Thyroid gland (tissue), 4 donors: ENCODE measurements at regions not wholly inside any gene's neighbourhood (a gene's known extent, or its start where the extent isn't known, plus 50 kb on each side); places are given as distances from the start of the nearest gene placed in this dataset.

ENCODE experiments used
- DNase-seq, 2 donors: peaks; one replicate each; pipeline ENCODE4 v3.0.0-alpha.2; 2019
- H3K27ac ChIP-seq, 3 donors: fragments of 200-600 bp; sonication (generic); 1 replicate in 2 of 3; 2 replicates in 1 of 3; pipeline ENCODE4 v1.5.1; 2016 to 2019; ENCODE audit warnings: mild to moderate bottlenecking in 1 of 3, moderate library complexity in 1 of 3
- H3K27me3 ChIP-seq: fragments of 200-600 bp; sonication (generic); one replicate; pipeline ENCODE4 v1.5.1; 2019
- H3K36me3 ChIP-seq, 2 donors: fragments of 200-600 bp; sonication (generic); one replicate each; pipeline ENCODE4 v1.5.1; 2016 to 2019
- H3K4me1 ChIP-seq, 2 donors: fragments of 200-600 bp; sonication (generic); one replicate each; pipeline ENCODE4 v1.5.1; 2017 to 2019
- H3K4me3 ChIP-seq, 3 donors: fragments of 200-600 bp; sonication (generic); replicated peaks in 1 of 3; 1 replicate in 2 of 3; 2 replicates in 1 of 3; pipeline ENCODE4 v1.5.1; 2016; ENCODE audit warnings: mild to moderate bottlenecking in 1 of 3
- H3K9me3 ChIP-seq: fragments of 200-600 bp; sonication (generic); one replicate; pipeline ENCODE4 v1.5.1; 2017
- CTCF ChIP-seq, 6 experiments: fragments of 200-600 bp in 3 of 6; fragments of 450-650 bp in 3 of 6; sonication (generic) in 3 of 6; IDR thresholded peaks; one replicate each; pipeline ENCODE4 v1.5.1; 2016 to 2019; ENCODE audit warnings: antibody characterized with exemption in 6 of 6, mild to moderate bottlenecking in 2 of 6, inconsistent platforms in 1 of 6, moderate library complexity in 1 of 6
- POLR2A ChIP-seq, 2 donors: fragments of 450-650 bp; IDR thresholded peaks; one replicate each; pipeline ENCODE4 v1.6.1; 2017; ENCODE audit warnings: antibody characterized with exemption in 2 of 2, mild to moderate bottlenecking in 2 of 2, moderate library complexity in 1 of 2
- WGBS, 2 donors: methylation state at CpG; one replicate each; pipeline ENCODE4 v1.1.5; 2017; 5-methylcytosine and 5-hydroxymethylcytosine counted together
- intact Hi-C: fragments of 100-400 bp; cut with DNase I; formaldehyde crosslinking; loops from one replicate; pipeline ENCODE4 v1.15.1; 2023

GRCh38 chrX:129123795-129124194 lies 399.5 kb downstream of the SMARCA1 start:
- no peaks in the 10 kb centered on the region for H3K4me1 ChIP-seq
- no peaks in the 10 kb centered on the region for H3K36me3 ChIP-seq
- WGBS, 2 donors: 88 to 89% methylated on average over 6 of the region's 6 CpGs
- no peaks in the 10 kb centered on the region for H3K27me3 ChIP-seq
- H3K27ac ChIP-seq: no peak overlapping the region
- intact Hi-C loops: no loop called here
- H3K4me3 ChIP-seq: no peak overlapping the region
- no peaks in the 10 kb centered on the region for H3K9me3 ChIP-seq
- TF ChIP-seq CTCF (IDR thresholded peaks at IDR 0.05) (no peak), POLR2A (IDR thresholded peaks at IDR 0.05) (no peak)
- no peak for DNase-seq

GRCh38 chrX:129116676-129117470 lies 406.4 kb downstream of the SMARCA1 start:
- no peaks in the 10 kb centered on the region for H3K27me3 ChIP-seq
- intact Hi-C loops: no loop called here
- H3K4me3 ChIP-seq: no peak overlapping the region
- TF ChIP-seq CTCF (IDR thresholded peaks at IDR 0.05) (no peak), POLR2A (IDR thresholded peaks at IDR 0.05) (no peak)
- no peak overlapping the region for H3K27ac ChIP-seq
- no peaks in the 10 kb centered on the region for H3K36me3 ChIP-seq
- 85 to 89% methylated on average over 8 of the region's 8 CpGs for WGBS, 2 donors
- no peaks in the 10 kb centered on the region for H3K4me1 ChIP-seq
- no peak for DNase-seq
- H3K9me3 ChIP-seq: no peaks in the 10 kb centered on the region

GRCh38 chrX:129115935-129116334 lies 407.4 kb downstream of the SMARCA1 start:
- no peak for DNase-seq
- WGBS, 2 donors: 94 to 100% methylated on average over 1 of the region's 1 CpG
- Histone ChIP-seq H3K27ac (no peak overlapping the region), H3K27me3 (no peaks in the 10 kb centered on the region), H3K9me3 (no peaks in the 10 kb centered on the region), H3K4me1 (no peaks in the 10 kb centered on the region), H3K36me3 (no peaks in the 10 kb centered on the region), H3K4me3 (no peak overlapping the region)
- TF ChIP-seq POLR2A (IDR thresholded peaks at IDR 0.05) (no peak), CTCF (IDR thresholded peaks at IDR 0.05) (no peak)
- intact Hi-C loops: no loop called here

- WGBS, 2 donors: 38 to 39% methylated on average over 1 of the region's 1 CpG
- Histone ChIP-seq H3K4me1 (no peaks in the 10 kb centered on the region), H3K9me3 (no peaks in the 10 kb centered on the region), H3K4me3 (no peak overlapping the region), H3K27ac (no peak overlapping the region), H3K27me3 (no peaks in the 10 kb centered on the region), H3K36me3 (no peaks in the 10 kb centered on the region)
- DNase-seq: peak; percentile 1 to 2
- intact Hi-C loops: no loop called here
- TF ChIP-seq CTCF (IDR thresholded peaks at IDR 0.05) (no peak), POLR2A (IDR thresholded peaks at IDR 0.05) (no peak)
Measured at GRCh38 chrX:129115104-129115503, 408.2 kb downstream of the SMARCA1 start.

- intact Hi-C loops: no loop called here
- no peaks in the 10 kb centered on the region for H3K4me1 ChIP-seq
- WGBS, 2 donors: 90 to 92% methylated on average over 15 of the region's 15 CpGs
- no peaks in the 10 kb centered on the region for H3K9me3 ChIP-seq
- no peak overlapping the region for H3K4me3 ChIP-seq
- H3K36me3 ChIP-seq: no peaks in the 10 kb centered on the region
- no peak for DNase-seq
- no peak overlapping the region for H3K27ac ChIP-seq
- no peaks in the 10 kb centered on the region for H3K27me3 ChIP-seq
- TF ChIP-seq CTCF (IDR thresholded peaks at IDR 0.05) (no peak), POLR2A (IDR thresholded peaks at IDR 0.05) (no peak)
Measured at GRCh38 chrX:129111081-129111798, 412.1 kb downstream of the SMARCA1 start.
